HepG2 (cell line): ENCODE measurements at regions not wholly inside any gene's neighbourhood (a gene's known extent, or its start where the extent isn't known, plus 50 kb on each side); places are given as distances from the start of the nearest gene placed in this dataset.

Source experiments
- ATAC-seq: fragments of 200-7000 bp; cut with Tn5 transposase; 3 replicates; pipeline ENCODE4 v1.9.1; 2020; ENCODE audit warnings: mild to moderate bottlenecking, moderate library complexity
- BruUV-seq: library from RNA; stranded (reverse); fragments of 400-500 nt; replicated peaks from 2 replicates; lab custom pipeline; 2021; lab: Mats Ljungman, UMichigan
- CTCF ChIA-PET: fragments of 300-600 bp; formaldehyde crosslinking; extraction: SDS; loops from one replicate; lab custom pipeline; 2021; ENCODE audit warnings: low total read pairs, inconsistent platforms, low intra/inter-chr PET ratio; lab: Yijun Ruan, JAX
- POLR2A ChIA-PET: fragments of 350-600 bp; sonication (Branson Sonifier 250); formaldehyde crosslinking; loops from one replicate; lab custom pipeline; 2020; ENCODE audit warnings: antibody characterized with exemption, inconsistent platforms; lab: Yijun Ruan, JAX
- DNase-seq: peaks from one replicate; pipeline ENCODE4 v3.0.0-alpha.2; 2015; ENCODE audit warnings: low spot score
- FAIRE-seq: peaks from 3 replicates; lab custom pipeline; 2011; peaks lifted over from hg19 to GRCh38; lab: Jason Lieb, UNC
- H2AFZ ChIP-seq: one replicate; pipeline ENCODE4 v1.6.1; 2011; ENCODE audit warnings: low read length, inconsistent platforms
- H3K27ac ChIP-seq: fragments of 300-600 bp; 3 replicates; pipeline ENCODE4 v1.8.0; 2011; ENCODE audit warnings: mixed run types, mild to moderate bottlenecking, mixed read lengths, low read length, inconsistent platforms; ENCODE audit not compliant: insufficient read depth; ENCODE audit errors: extremely low read length
- H3K27me3 ChIP-seq, 2 experiments: fragments of 200-600 bp in 1 of 2; 2 replicates in 1 of 2; 3 replicates in 1 of 2; pipeline versions ENCODE4 v1.6.0 to v1.8.0; 2011; ENCODE audit warnings: low read length in 2 of 2, mild to moderate bottlenecking in 2 of 2, moderate library complexity in 2 of 2, inconsistent platforms in 1 of 2; ENCODE audit not compliant: insufficient read depth in 2 of 2, control insufficient read depth in 1 of 2
- H3K36me3 ChIP-seq, 2 experiments: fragments of 200-600 bp in 1 of 2; replicated peaks in 1 of 2; 2 replicates in 1 of 2; 3 replicates in 1 of 2; pipeline versions ENCODE4 v1.5.1 to v1.8.0; 2011; ENCODE audit warnings: low read length in 2 of 2, inconsistent platforms in 1 of 2; ENCODE audit not compliant: insufficient read depth in 2 of 2, control insufficient read depth in 1 of 2
- H3K4me1 ChIP-seq: 2 replicates; pipeline ENCODE4 v1.5.1; 2012; ENCODE audit warnings: low read length, inconsistent platforms; ENCODE audit not compliant: insufficient read depth
- H3K4me2 ChIP-seq: 2 replicates; pipeline ENCODE4 v1.6.0; 2011; ENCODE audit warnings: low read depth, low read length, inconsistent platforms
- H3K4me3 ChIP-seq, 3 experiments: fragments of 200-600 bp in 1 of 3; sonication (generic), shearing (Covaris generic) in 1 of 3; replicated peaks in 1 of 3; 2 replicates each; pipeline ENCODE4 v1.5.1; 2011 to 2016; ENCODE audit warnings: low read length in 3 of 3, inconsistent platforms in 2 of 3, low read depth in 2 of 3, mild to moderate bottlenecking in 2 of 3, control low read depth in 1 of 3, mixed read lengths in 1 of 3; ENCODE audit not compliant: insufficient read depth in 1 of 3
- H3K79me2 ChIP-seq: one replicate; pipeline ENCODE4 v1.6.1; 2011; ENCODE audit warnings: low read length, inconsistent platforms; ENCODE audit not compliant: insufficient read depth
- H3K9ac ChIP-seq: 2 replicates; pipeline ENCODE4 v1.6.0; 2011; ENCODE audit warnings: mild to moderate bottlenecking, low read depth, low read length, inconsistent platforms; ENCODE audit not compliant: insufficient read depth
- H3K9me3 ChIP-seq: 2 replicates; pipeline ENCODE4 v1.5.1; 2012; ENCODE audit warnings: mild to moderate bottlenecking, low read length
- H4K20me1 ChIP-seq: 2 replicates; pipeline ENCODE4 v1.6.0; 2011; ENCODE audit warnings: inconsistent platforms, mild to moderate bottlenecking, low read length, moderate library complexity; ENCODE audit not compliant: insufficient read depth
- BATF2 ChIP-seq: sonication (generic); formaldehyde crosslinking; IDR thresholded peaks from 2 replicates; pipeline ENCODE4 v1.8.0; 2022; ENCODE audit warnings: mild to moderate bottlenecking, missing genetic modification reagents, moderate library complexity
- EP300 ChIP-seq, 3 experiments: sonication (generic) in 1 of 3; formaldehyde crosslinking in 1 of 3; IDR thresholded peaks; 2 replicates each; pipeline versions ENCODE4 v1.5.1 to v1.6.1; 2011 to 2020; ENCODE audit warnings: low read depth in 2 of 3, low read length in 2 of 3, borderline replicate concordance in 1 of 3, improper control_type of control experiment in 1 of 3, mild to moderate bottlenecking in 1 of 3, missing genetic modification reagents in 1 of 3, moderate library complexity in 1 of 3
- FOXA1 ChIP-seq, 2 experiments: fragments of 450-650 bp in 1 of 2; sonication (generic) in 1 of 2; formaldehyde crosslinking in 1 of 2; IDR thresholded peaks; 2 replicates each; pipeline versions ENCODE4 v1.4.0 to v1.6.1; 2016 to 2020; ENCODE audit warnings: missing genetic modification reagents in 1 of 2
- MLXIP ChIP-seq: sonication (generic); formaldehyde crosslinking; IDR thresholded peaks from 2 replicates; pipeline ENCODE4 v1.9.0; 2021; ENCODE audit warnings: missing genetic modification reagents, borderline replicate concordance
- MXD1 ChIP-seq: sonication (generic); formaldehyde crosslinking; IDR thresholded peaks from 2 replicates; pipeline ENCODE4 v1.4.0; 2020; ENCODE audit warnings: mild to moderate bottlenecking, missing genetic modification reagents
- PATZ1 ChIP-seq: sonication (generic); formaldehyde crosslinking; IDR thresholded peaks from 2 replicates; pipeline ENCODE4 v1.4.0; 2020; ENCODE audit warnings: missing genetic modification reagents
- PHF5A ChIP-seq: IDR thresholded peaks from one replicate; pipeline ENCODE4 v1.6.1; 2018; ENCODE audit warnings: low read depth, missing genetic modification reagents; ENCODE audit not compliant: unreplicated experiment
- SNAPC2 ChIP-seq: sonication (generic); formaldehyde crosslinking; IDR thresholded peaks from 2 replicates; pipeline ENCODE4 v1.8.1; 2022; ENCODE audit warnings: mild to moderate bottlenecking, missing genetic modification reagents
- ZKSCAN5 ChIP-seq: sonication (generic); formaldehyde crosslinking; IDR thresholded peaks from 2 replicates; pipeline ENCODE4 v1.5.1; 2020; ENCODE audit warnings: mild to moderate bottlenecking, missing genetic modification reagents
- ZNF609 ChIP-seq: sonication (generic); formaldehyde crosslinking; IDR thresholded peaks from 2 replicates; pipeline ENCODE4 v1.4.0; 2020; ENCODE audit warnings: mild to moderate bottlenecking, missing genetic modification reagents, borderline replicate concordance
- WGBS: methylation state at CpG from one replicate; pipeline ENCODE4 v1.1.6; 2017; ENCODE audit warnings: low lambda C conversion rate; 5-methylcytosine and 5-hydroxymethylcytosine counted together
- in situ Hi-C: cut with HindIII; loops from 2 replicates; pipeline ENCODE4 v1.10.0; 2017; ENCODE audit warnings: low pct_unique_long_range_greater_than_20kb; ENCODE audit not compliant: extremely low pct_ligation_motif_present
- intact Hi-C: fragments of 100-400 bp; cut with micrococcal nuclease; formaldehyde crosslinking; loops from one replicate; pipeline ENCODE4 v1.10.0; 2022; ENCODE audit not compliant: unreplicated experiment

- TF ChIP-seq MLXIP = no peak
- TF ChIP-seq SNAPC2 = no peak
- TF ChIP-seq FOXA1 (IDR thresholded peaks at IDR 0.05) = no peak
- no peak for TF ChIP-seq FOXA1 (CRISPR knock-in tag; IDR thresholded peaks at IDR 0.05)
- no peak for TF ChIP-seq BATF2 (CRISPR knock-in tag)
Measured at GRCh38 chr1:57627612-57628011, 203.8 kb upstream of the DAB1 start (continued).

GRCh38 chr1:57623791-57624538, 200.1 kb upstream of the DAB1 start:
- H3K4me1 ChIP-seq = peaks cover 8% of the 10 kb centered on the region; the same call in 1 of the 2 replicates
- no peaks in the 10 kb centered on the region for H4K20me1 ChIP-seq
- H2AFZ ChIP-seq = no peak overlapping the region
- no peaks in the 10 kb centered on the region for H3K79me2 ChIP-seq
- H3K27me3 ChIP-seq = no peaks in the 10 kb centered on the region; a peak in 1 of 5 replicates
- ChIA-PET POLR2A (no interaction called here), CTCF (no interaction called here)
- intact Hi-C loops (no loop called here), in situ Hi-C loops (no loop called here)
- H3K9ac ChIP-seq = no peak overlapping the region
- FAIRE-seq = no peak
- DNase-seq = no peak
- BruUV-seq = no TSS peak
- 38% methylated on average over 3 of the region's 3 CpGs for WGBS
- H3K27ac ChIP-seq = no peak overlapping the region
- H3K9me3 ChIP-seq = no peaks in the 10 kb centered on the region
- no peak; the same call in 2 of the 3 replicates for ATAC-seq
- no peaks in the 10 kb centered on the region for H3K36me3 ChIP-seq
- H3K4me3 ChIP-seq = no peak overlapping the region
- H3K4me2 ChIP-seq = no peak overlapping the region
- TF ChIP-seq EP300 (IDR thresholded peaks at IDR 0.05; ENCODE audit: low read depth in 2 of 2, low read length in 2 of 2) (no peak), EP300 (CRISPR knock-in tag; IDR thresholded peaks at IDR 0.05; ENCODE audit: borderline replicate concordance) (no peak), MXD1 (CRISPR knock-in tag) (no peak), ZNF609 (CRISPR knock-in tag) (no peak), ZKSCAN5 (CRISPR knock-in tag) (no peak), PATZ1 (no peak), PHF5A (CRISPR knock-in tag) (no peak)
